ENCODE measurements at regions not wholly inside any gene's neighbourhood (a gene's known extent, or its start where the extent isn't known, plus 50 kb on each side); places are given as distances from the start of the nearest gene placed in this dataset.

DNA sequence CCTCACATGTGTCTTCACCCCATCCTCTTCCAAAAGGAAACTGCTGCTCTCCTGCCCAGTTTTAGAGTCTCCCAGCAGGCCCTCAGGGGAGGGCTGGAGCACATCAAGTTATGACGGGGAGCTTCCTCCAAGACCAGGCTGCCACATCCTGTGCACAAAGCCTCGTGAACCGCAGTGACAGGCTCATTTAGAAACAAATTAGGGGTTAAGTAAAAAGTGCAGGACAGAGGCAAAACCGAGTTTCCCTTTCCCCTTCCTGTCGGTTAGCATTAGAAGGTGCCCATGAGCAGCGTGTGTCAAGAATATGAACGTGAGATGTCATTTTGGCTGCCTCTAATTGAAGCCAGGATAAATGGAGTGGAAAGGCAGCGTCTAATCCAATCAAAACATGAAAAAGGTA is 199.7 kb downstream of the ARRDC4 start:
- DNase-seq, result no peak
- TF ChIP-seq, protein P1, sequence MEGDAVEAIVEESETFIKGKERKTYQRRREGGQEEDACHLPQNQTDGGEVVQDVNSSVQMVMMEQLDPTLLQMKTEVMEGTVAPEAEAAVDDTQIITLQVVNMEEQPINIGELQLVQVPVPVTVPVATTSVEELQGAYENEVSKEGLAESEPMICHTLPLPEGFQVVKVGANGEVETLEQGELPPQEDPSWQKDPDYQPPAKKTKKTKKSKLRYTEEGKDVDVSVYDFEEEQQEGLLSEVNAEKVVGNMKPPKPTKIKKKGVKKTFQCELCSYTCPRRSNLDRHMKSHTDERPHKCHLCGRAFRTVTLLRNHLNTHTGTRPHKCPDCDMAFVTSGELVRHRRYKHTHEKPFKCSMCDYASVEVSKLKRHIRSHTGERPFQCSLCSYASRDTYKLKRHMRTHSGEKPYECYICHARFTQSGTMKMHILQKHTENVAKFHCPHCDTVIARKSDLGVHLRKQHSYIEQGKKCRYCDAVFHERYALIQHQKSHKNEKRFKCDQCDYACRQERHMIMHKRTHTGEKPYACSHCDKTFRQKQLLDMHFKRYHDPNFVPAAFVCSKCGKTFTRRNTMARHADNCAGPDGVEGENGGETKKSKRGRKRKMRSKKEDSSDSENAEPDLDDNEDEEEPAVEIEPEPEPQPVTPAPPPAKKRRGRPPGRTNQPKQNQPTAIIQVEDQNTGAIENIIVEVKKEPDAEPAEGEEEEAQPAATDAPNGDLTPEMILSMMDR (IDR thresholded peaks at IDR 0.05), result no peak
- Histone ChIP-seq H3K27ac (no peak overlapping the region), H3K27me3 (peaks cover 0 to 8% of the 10 kb centered on the region in 2 donors), H3K4me3 (no peak overlapping the region), H3K9me3 (no peaks in the 10 kb centered on the region), H3K36me3 (no peaks in the 10 kb centered on the region), H3K4me1 (no peaks in the 10 kb centered on the region)
- intact Hi-C loops (cut with DNase I; ENCODE audit: low total_unique reads), result no loop called here

DNA sequence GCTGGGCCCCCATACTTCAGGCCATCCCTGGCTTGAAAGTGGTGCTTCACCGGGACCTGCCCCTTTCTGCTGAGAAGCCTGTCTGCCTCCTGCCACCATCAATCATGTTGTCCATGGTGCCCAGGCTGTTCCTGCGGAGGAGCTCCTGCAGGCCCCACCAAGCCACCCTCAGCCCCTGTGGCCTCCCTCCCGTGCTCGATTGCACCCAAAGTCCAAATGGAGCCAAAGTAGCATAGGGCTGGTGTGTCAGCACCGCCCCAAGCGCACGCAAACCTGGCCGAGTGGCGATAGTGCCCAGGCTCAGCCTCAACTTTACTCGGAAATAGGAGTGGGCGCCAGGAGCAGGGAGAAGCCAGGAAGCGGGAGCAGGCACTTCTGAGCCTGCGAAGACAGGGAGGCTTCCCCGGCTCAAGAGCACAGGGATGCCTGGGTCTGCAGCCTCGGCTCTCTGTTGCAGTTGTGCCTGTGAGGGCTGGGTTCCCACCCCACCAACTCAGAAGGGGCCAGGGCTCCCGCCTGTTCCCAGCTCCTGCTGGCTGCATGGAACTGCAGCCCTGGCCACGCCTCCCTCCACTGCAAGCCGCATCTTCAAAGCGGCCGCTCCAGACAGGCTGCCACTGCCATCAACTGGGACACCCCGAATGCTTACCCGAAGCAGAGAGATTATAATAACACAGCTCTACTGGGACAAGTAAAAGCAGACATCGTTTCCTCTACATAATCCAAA is 203.0 kb downstream of the ARRDC4 start:
- TF ChIP-seq, protein P1 (IDR thresholded peaks at IDR 0.05), result no peak

DNA sequence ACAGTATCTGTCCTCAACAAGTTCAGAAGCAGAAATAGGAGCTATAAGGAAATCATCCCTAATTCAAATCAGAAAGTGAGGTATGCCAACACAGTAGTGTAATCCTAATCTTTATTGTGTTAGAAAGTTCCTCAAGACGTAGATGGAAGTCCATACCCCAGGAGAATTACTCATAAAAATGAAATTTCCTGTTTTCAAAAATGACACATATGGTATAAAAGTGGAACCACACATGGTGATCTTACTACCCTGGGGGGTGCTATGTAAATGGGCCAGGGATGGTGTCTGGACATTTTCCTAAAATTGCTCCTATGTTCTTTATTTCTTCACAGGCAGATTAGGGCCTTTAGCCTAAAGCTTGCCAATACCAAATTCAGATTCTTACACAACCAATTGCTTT is 204.1 kb downstream of the ARRDC4 start:
- Histone ChIP-seq H3K4me1 (no peaks in the 10 kb centered on the region), H3K27me3 (peaks cover 0 to 8% of the 10 kb centered on the region in 2 donors), H3K36me3 (no peaks in the 10 kb centered on the region), H3K27ac (no peak overlapping the region), H3K9me3 (no peaks in the 10 kb centered on the region), H3K4me3 (no peak overlapping the region)
- TF ChIP-seq, protein P1 (IDR thresholded peaks at IDR 0.05), result no peak
- intact Hi-C loops (cut with DNase I; ENCODE audit: low total_unique reads), result no loop called here
- DNase-seq, result no peak

More for the DNA sequence above, 203.0 kb downstream of the ARRDC4 start:
- Histone ChIP-seq H3K4me3 (no peak overlapping the region), H3K4me1 (no peaks in the 10 kb centered on the region), H3K27me3 (peaks cover 0 to 8% of the 10 kb centered on the region in 2 donors), H3K36me3 (no peaks in the 10 kb centered on the region), H3K27ac (no peak overlapping the region), H3K9me3 (no peaks in the 10 kb centered on the region)
- intact Hi-C loops (cut with DNase I; ENCODE audit: low total_unique reads), result no loop called here
- no peak for DNase-seq

DNA sequence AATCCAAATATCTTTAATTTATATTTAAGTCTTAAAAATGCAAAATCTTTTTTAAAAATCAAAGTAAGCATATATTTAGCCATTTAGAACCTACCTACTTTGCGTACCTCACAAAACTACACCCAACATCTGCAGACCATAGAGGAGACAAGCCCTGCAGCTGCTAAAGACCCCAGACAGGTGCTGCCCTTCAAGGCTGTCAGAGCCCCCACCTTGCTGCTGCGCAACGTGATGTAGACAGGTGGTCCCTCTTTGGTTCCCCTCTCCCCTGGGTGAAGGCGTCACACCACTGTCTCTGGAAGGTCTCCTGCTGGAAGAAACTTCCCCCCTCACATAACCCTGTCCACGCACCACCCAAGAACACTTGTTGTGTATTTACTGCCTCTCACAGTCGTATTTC is 204.5 kb downstream of the ARRDC4 start:
- Histone ChIP-seq H3K27ac (no peak overlapping the region), H3K27me3 (peaks cover 0 to 8% of the 10 kb centered on the region in 2 donors), H3K4me3 (no peak overlapping the region), H3K9me3 (no peaks in the 10 kb centered on the region), H3K4me1 (no peaks in the 10 kb centered on the region), H3K36me3 (no peaks in the 10 kb centered on the region)
- no peak for DNase-seq
- TF ChIP-seq, protein P1 (IDR thresholded peaks at IDR 0.05), result no peak
- intact Hi-C loops (cut with DNase I; ENCODE audit: low total_unique reads), result no loop called here

DNA sequence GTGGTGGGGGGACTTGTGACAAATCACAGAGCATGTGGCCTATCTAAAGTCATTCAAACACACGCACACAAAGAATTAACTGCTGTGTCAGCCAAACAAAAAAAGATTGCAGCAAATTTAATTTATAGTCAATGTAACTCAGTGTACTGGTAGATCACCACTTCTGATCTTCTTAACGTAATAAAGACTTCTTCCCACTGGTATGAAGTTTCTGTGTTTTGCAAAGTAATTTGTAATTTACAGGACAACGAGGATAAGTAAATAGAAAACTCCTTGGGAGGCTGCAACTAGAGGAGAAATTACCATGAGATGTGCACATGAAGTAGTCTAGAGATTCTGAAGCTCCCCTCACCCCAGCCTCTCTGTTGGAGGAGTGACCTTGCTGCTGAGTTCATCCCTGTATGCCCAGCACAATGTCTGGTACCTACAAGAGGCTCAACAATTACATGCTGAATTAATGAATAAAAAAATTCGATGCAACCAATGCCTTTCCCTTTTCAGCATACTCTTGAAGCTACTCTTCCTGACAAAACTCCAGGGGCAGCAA is 207.3 kb downstream of the ARRDC4 start:
- H3K4me1 ChIP-seq, result no peaks in the 10 kb centered on the region
- TF ChIP-seq, protein P1 (IDR thresholded peaks at IDR 0.05), result no peak
- H3K27ac ChIP-seq, result no peak overlapping the region
- H3K27me3 ChIP-seq, result peaks cover 0 to 8% of the 10 kb centered on the region in 2 donors
- H3K36me3 ChIP-seq, result no peaks in the 10 kb centered on the region
- DNase-seq, result no peak
- H3K9me3 ChIP-seq, result no peaks in the 10 kb centered on the region
- intact Hi-C loops (cut with DNase I; ENCODE audit: low total_unique reads), result no loop called here
- no peak overlapping the region for H3K4me3 ChIP-seq
